ENCODE measurements at regions not wholly inside any gene's neighbourhood (a gene's known extent, or its start where the extent isn't known, plus 50 kb on each side); places are given as distances from the start of the nearest gene placed in this dataset.
"Not testable (repeated sequence)": the region's sequence is repeated elsewhere in the genome, so short reads cannot be mapped to it uniquely, and the experiment has no call there.

- no peak for DNase-seq (ENCODE audit: insufficient read length, low spot score)
- peak; percentile 71 for FAIRE-seq
- TF ChIP-seq CTCF (IDR thresholded peaks at IDR 0.05; ENCODE audit: insufficient read depth, missing control alignments), result no peak
Measured at GRCh38 chrX:85543866-85544265, 164.4 kb upstream of the POF1B start.

- DNase-seq (ENCODE audit: insufficient read length, low spot score); FAIRE-seq: not testable (repeated sequence)
Measured at GRCh38 chrX:85529141-85529540, 149.7 kb upstream of the POF1B start.

GRCh38 chrX:85517994-85518718, 138.7 kb upstream of the POF1B start:
- DNase-seq (ENCODE audit: insufficient read length, low spot score) (no peak), FAIRE-seq (no peak)
- no peak for TF ChIP-seq CTCF (IDR thresholded peaks at IDR 0.05; ENCODE audit: insufficient read depth, missing control alignments)

- no peak for TF ChIP-seq CTCF (IDR thresholded peaks at IDR 0.05; ENCODE audit: insufficient read depth, missing control alignments)
- FAIRE-seq (no peak), DNase-seq (ENCODE audit: insufficient read length, low spot score) (no peak)
Measured at GRCh38 chrX:85516131-85516530, 136.7 kb upstream of the POF1B start.

- DNase-seq (ENCODE audit: insufficient read length, low spot score) (no peak), FAIRE-seq (no peak)
- no peak for TF ChIP-seq CTCF (IDR thresholded peaks at IDR 0.05; ENCODE audit: insufficient read depth, missing control alignments)
Measured at GRCh38 chrX:85506871-85507270, 127.4 kb upstream of the POF1B start.

- FAIRE-seq, result no peak
- DNase-seq (ENCODE audit: insufficient read length, low spot score), result no peak
- no peak for TF ChIP-seq CTCF (IDR thresholded peaks at IDR 0.05; ENCODE audit: insufficient read depth, missing control alignments)
Measured at GRCh38 chrX:85505801-85506200, 126.3 kb upstream of the POF1B start.

- no peak for TF ChIP-seq CTCF (IDR thresholded peaks at IDR 0.05; ENCODE audit: insufficient read depth, missing control alignments)
- no peak for DNase-seq (ENCODE audit: insufficient read length, low spot score)
- FAIRE-seq, result peak; percentile 97
Measured at GRCh38 chrX:85504381-85504780, 124.9 kb upstream of the POF1B start.

Data from D721Med (cell line).